LNCAP (cell line): ENCODE measurements at regions not wholly inside any gene's neighbourhood (a gene's known extent, or its start where the extent isn't known, plus 50 kb on each side); places are given as distances from the start of the nearest gene placed in this dataset.

Experiments used
- CTCF ChIP-seq: fragments of 450-650 bp; IDR thresholded peaks from 2 replicates; pipeline ENCODE4 v1.5.1; 2017; ENCODE audit warnings: mild to moderate bottlenecking

- TF ChIP-seq CTCF = no peak
These were observed 187.8 kb downstream of the DEPDC1B start for GRCh38 chr5:60512117-60512516.

- no peak for TF ChIP-seq CTCF
These were observed 189.3 kb downstream of the DEPDC1B start for GRCh38 chr5:60510663-60511062.

GRCh38 chr5:60510049-60510448, 189.9 kb downstream of the DEPDC1B start:
- TF ChIP-seq CTCF = no peak

GRCh38 chr5:60509519-60509918, 190.4 kb downstream of the DEPDC1B start:
- TF ChIP-seq CTCF = no peak

GRCh38 chr5:60507687-60508086, 192.3 kb downstream of the DEPDC1B start:
- TF ChIP-seq CTCF = no peak

- no peak for TF ChIP-seq CTCF
These were observed 194.4 kb downstream of the DEPDC1B start for GRCh38 chr5:60505373-60506171.

- no peak for TF ChIP-seq CTCF
These were observed 195.6 kb downstream of the DEPDC1B start for GRCh38 chr5:60504342-60504741.

- TF ChIP-seq CTCF = no peak
These were observed 196.2 kb downstream of the DEPDC1B start for GRCh38 chr5:60503771-60504170.
